HG03175 (cell line): ENCODE measurements at regions not wholly inside any gene's neighbourhood (a gene's known extent, or its start where the extent isn't known, plus 50 kb on each side); places are given as distances from the start of the nearest gene placed in this dataset.

Experiments
- ATAC-seq: cut with Tn5 transposase; IDR thresholded peaks from one replicate; pipeline ENCODE4 v1.9.1; 2021; ENCODE audit warnings: mild to moderate bottlenecking, moderate library complexity; ENCODE audit not compliant: unreplicated experiment

GRCh38 chr5:29790281-29790680, 1403.2 kb upstream of the CDH6 start:
- no peak for ATAC-seq

GRCh38 chr5:29780401-29780800, 1413.1 kb upstream of the CDH6 start:
- no peak for ATAC-seq

GRCh38 chr5:29779141-29779540, 1414.3 kb upstream of the CDH6 start:
- no peak for ATAC-seq

GRCh38 chr5:29777373-29777772, 1416.1 kb upstream of the CDH6 start:
- no peak for ATAC-seq

GRCh38 chr5:29770936-29771335, 1422.5 kb upstream of the CDH6 start:
- no peak for ATAC-seq

GRCh38 chr5:29769474-29769873, 1424.0 kb upstream of the CDH6 start:
- ATAC-seq: no peak

- no peak for ATAC-seq
Measured at GRCh38 chr5:29758986-29759421, 1434.5 kb upstream of the CDH6 start.

- ATAC-seq: no peak
Measured at GRCh38 chr5:29750453-29750852, 1443.0 kb upstream of the CDH6 start.

- ATAC-seq: no peak
Measured at GRCh38 chr5:29744618-29745017, 1448.9 kb upstream of the CDH6 start.

- no peak for ATAC-seq
Measured at GRCh38 chr5:29720954-29721353, 1472.5 kb upstream of the CDH6 start.

- no peak for ATAC-seq
Measured at GRCh38 chr5:29719171-29719570, 1474.3 kb upstream of the CDH6 start.

- no peak for ATAC-seq
Measured at GRCh38 chr5:29715167-29715566, 1478.3 kb upstream of the CDH6 start.

GRCh38 chr5:29702875-29703274, 1490.6 kb upstream of the CDH6 start:
- ATAC-seq: no peak

GRCh38 chr5:29701600-29701999, 1491.9 kb upstream of the CDH6 start:
- ATAC-seq: no peak

- no peak for ATAC-seq
Measured at GRCh38 chr5:29697785-29698414, 1495.6 kb upstream of the CDH6 start.

GRCh38 chr5:29697278-29697677, 1496.2 kb upstream of the CDH6 start:
- ATAC-seq: no peak

GRCh38 chr5:29672678-29673077, 1520.8 kb upstream of the CDH6 start:
- no peak for ATAC-seq

- ATAC-seq: no peak
Measured at GRCh38 chr5:29662876-29663275, 1530.6 kb upstream of the CDH6 start.

GRCh38 chr5:29654954-29655353, 1538.5 kb upstream of the CDH6 start:
- ATAC-seq: no peak

GRCh38 chr5:29649321-29649720, 1544.2 kb upstream of the CDH6 start:
- no peak for ATAC-seq

GRCh38 chr5:29642601-29643000, 1550.9 kb upstream of the CDH6 start:
- ATAC-seq: no peak

GRCh38 chr5:29614206-29614605, 1579.3 kb upstream of the CDH6 start:
- no peak for ATAC-seq

GRCh38 chr5:29588236-29588635, 1605.2 kb upstream of the CDH6 start:
- no peak for ATAC-seq
